ENCODE measurements at regions not wholly inside any gene's neighbourhood (a gene's known extent, or its start where the extent isn't known, plus 50 kb on each side); places are given as distances from the start of the nearest gene placed in this dataset.

DNA sequence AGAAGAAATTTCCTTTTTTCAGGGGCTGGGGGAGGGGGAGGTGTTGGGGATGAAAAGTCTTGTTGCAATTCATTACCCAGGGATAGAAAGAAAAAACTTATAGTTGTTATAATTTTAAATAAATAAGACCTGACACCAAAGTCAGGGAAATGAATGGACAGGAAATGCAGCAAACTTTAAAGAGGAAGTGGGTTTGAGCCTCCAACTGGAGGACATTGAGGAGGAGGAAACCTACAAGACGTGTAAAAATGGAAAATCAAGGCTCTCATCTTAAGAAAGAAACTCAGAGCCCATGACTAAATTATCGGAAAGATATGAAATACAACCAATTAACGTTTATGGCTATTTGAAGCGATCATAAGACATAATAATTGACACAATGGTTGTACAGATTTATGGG, 54.4 kb downstream of the NIBAN1 start:
- H3K4me3 ChIP-seq (ENCODE audit: low read length) = no peak overlapping the region
- no peak for DNase-seq (ENCODE audit: low read depth)
- TF ChIP-seq, protein P1, sequence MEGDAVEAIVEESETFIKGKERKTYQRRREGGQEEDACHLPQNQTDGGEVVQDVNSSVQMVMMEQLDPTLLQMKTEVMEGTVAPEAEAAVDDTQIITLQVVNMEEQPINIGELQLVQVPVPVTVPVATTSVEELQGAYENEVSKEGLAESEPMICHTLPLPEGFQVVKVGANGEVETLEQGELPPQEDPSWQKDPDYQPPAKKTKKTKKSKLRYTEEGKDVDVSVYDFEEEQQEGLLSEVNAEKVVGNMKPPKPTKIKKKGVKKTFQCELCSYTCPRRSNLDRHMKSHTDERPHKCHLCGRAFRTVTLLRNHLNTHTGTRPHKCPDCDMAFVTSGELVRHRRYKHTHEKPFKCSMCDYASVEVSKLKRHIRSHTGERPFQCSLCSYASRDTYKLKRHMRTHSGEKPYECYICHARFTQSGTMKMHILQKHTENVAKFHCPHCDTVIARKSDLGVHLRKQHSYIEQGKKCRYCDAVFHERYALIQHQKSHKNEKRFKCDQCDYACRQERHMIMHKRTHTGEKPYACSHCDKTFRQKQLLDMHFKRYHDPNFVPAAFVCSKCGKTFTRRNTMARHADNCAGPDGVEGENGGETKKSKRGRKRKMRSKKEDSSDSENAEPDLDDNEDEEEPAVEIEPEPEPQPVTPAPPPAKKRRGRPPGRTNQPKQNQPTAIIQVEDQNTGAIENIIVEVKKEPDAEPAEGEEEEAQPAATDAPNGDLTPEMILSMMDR (conservative IDR thresholded peaks at IDR 0.05; ENCODE audit: low read length) = no peak

GRCh38 chr1:184915463-184916090, 58.7 kb downstream of the NIBAN1 start:
- TF ChIP-seq, protein P1 (conservative IDR thresholded peaks at IDR 0.05; ENCODE audit: low read length) = no peak
- peak; percentile 24 for DNase-seq (ENCODE audit: low read depth)
- no peak overlapping the region for H3K4me3 ChIP-seq (ENCODE audit: low read length)

GRCh38 chr1:184914149-184914548, 60.2 kb downstream of the NIBAN1 start:
- TF ChIP-seq, protein P1 (conservative IDR thresholded peaks at IDR 0.05; ENCODE audit: low read length) = no peak
- no peak for DNase-seq (ENCODE audit: low read depth)
- H3K4me3 ChIP-seq (ENCODE audit: low read length) = no peak overlapping the region

DNA sequence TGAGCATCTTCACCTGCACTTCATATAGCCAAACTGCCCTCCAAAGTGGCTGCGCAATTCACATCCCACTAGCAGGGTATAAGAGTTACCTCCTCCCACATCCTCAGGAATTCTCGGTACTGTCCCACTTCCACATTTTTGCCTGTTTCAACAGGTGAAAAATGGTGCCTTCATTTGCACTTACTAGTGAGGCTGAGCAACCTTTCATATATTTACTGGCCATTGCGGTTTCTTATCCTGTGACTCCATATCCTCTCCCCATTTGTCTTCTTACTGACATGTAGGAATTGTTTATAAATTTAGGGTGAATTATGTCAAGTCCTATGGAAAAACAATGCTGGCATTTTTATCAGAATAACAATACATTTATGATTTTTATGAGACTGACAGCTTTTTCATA, 61.9 kb downstream of the NIBAN1 start:
- no peak for DNase-seq (ENCODE audit: low read depth)
- TF ChIP-seq, protein P1 (conservative IDR thresholded peaks at IDR 0.05; ENCODE audit: low read length) = no peak
- H3K4me3 ChIP-seq (ENCODE audit: low read length) = no peak overlapping the region

GRCh38 chr1:184911830-184912229, 62.5 kb downstream of the NIBAN1 start:
- no peak overlapping the region for H3K4me3 ChIP-seq (ENCODE audit: low read length)
- no peak for DNase-seq (ENCODE audit: low read depth)
- TF ChIP-seq, protein P1 (conservative IDR thresholded peaks at IDR 0.05; ENCODE audit: low read length) = no peak

DNA sequence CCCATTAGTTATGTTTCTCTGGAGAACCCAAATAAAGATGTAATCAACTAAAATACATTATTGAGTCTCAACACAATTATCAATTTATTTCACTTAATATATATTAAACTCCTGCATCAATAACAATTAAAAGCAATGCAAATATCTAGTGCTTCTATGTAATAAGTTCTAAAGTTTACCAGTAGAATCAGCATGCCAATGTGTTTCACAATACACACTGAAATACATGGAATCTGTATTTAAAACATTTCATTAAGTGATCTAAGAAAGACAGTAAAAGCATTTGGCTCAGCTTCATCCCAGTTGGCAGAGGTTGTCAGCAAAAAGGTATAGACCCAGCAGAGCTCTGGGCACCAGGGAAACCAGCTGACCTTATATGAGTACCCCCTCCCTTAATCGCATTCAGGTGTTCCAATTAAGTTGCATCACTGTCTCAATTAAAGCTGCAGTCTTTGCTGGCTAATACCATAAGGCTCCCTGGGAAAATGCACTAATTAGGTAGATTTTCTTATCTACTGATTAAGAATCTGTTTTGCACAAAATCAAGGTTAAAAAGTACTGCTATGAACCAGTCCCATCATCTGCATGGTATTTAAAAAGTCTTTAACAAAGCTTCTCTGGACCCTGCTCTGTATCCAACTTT, 63.1 kb downstream of the NIBAN1 start:
- TF ChIP-seq, protein P1 (conservative IDR thresholded peaks at IDR 0.05; ENCODE audit: low read length) = no peak
- DNase-seq (ENCODE audit: low read depth) = peak; percentile 45

GRCh38 chr1:184910691-184911091, 63.6 kb downstream of the NIBAN1 start:
- DNase-seq (ENCODE audit: low read depth) = peak; percentile 82
- TF ChIP-seq, protein P1 (conservative IDR thresholded peaks at IDR 0.05; ENCODE audit: low read length) = no peak

More for the DNA sequence above, 63.1 kb downstream of the NIBAN1 start:
- no peak overlapping the region for H3K4me3 ChIP-seq (ENCODE audit: low read length)

More at GRCh38 chr1:184910691-184911091, 63.6 kb downstream of the NIBAN1 start:
- H3K4me3 ChIP-seq (ENCODE audit: low read length) = no peak overlapping the region
